ENCODE measurements at regions not wholly inside any gene's neighbourhood (a gene's known extent, or its start where the extent isn't known, plus 50 kb on each side); places are given as distances from the start of the nearest gene placed in this dataset.

DNA sequence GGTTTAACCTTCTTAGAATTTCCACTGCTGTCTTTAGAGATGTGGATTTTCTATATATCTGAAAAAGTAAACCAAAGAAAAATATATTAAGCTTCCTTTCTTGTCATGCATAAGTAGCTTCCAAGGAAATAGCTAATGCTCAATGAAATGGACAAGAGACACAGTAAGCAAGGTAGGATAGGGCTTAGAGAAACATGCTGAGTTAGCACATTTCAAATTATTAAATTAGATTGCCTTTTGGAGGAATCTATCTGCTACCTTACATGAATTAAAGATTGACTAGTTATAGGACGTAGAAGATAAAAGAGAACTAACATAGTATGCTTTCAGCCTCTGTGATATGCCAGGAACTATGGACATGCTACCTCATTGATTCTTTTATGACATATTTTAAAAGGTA, 824.6 kb downstream of the TUSC7 start:
- TF ChIP-seq, protein P1, sequence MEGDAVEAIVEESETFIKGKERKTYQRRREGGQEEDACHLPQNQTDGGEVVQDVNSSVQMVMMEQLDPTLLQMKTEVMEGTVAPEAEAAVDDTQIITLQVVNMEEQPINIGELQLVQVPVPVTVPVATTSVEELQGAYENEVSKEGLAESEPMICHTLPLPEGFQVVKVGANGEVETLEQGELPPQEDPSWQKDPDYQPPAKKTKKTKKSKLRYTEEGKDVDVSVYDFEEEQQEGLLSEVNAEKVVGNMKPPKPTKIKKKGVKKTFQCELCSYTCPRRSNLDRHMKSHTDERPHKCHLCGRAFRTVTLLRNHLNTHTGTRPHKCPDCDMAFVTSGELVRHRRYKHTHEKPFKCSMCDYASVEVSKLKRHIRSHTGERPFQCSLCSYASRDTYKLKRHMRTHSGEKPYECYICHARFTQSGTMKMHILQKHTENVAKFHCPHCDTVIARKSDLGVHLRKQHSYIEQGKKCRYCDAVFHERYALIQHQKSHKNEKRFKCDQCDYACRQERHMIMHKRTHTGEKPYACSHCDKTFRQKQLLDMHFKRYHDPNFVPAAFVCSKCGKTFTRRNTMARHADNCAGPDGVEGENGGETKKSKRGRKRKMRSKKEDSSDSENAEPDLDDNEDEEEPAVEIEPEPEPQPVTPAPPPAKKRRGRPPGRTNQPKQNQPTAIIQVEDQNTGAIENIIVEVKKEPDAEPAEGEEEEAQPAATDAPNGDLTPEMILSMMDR (IDR thresholded peaks at IDR 0.05), result no peak
- TF ChIP-seq POLR2A (IDR thresholded peaks at IDR 0.05) (no peak), EP300 (IDR thresholded peaks at IDR 0.05) (no peak), POLR2AphosphoS5 (IDR thresholded peaks at IDR 0.05) (no peak)
